LNCAP (cell line): ENCODE measurements at regions not wholly inside any gene's neighbourhood (a gene's known extent, or its start where the extent isn't known, plus 50 kb on each side); places are given as distances from the start of the nearest gene placed in this dataset.

ENCODE experiments used
- CTCF ChIP-seq: fragments of 450-650 bp; IDR thresholded peaks from 2 replicates; pipeline ENCODE4 v1.5.1; 2017; ENCODE audit warnings: mild to moderate bottlenecking

GRCh38 chr6:141216726-141217125 is 916.0 kb upstream of the GJE1 start:
- no peak for TF ChIP-seq CTCF

GRCh38 chr6:141212296-141212695 is 920.4 kb upstream of the GJE1 start:
- no peak for TF ChIP-seq CTCF

- TF ChIP-seq CTCF: no peak
These were observed 920.9 kb upstream of the GJE1 start for GRCh38 chr6:141211845-141212244.

- TF ChIP-seq CTCF: no peak
These were observed 921.8 kb upstream of the GJE1 start for GRCh38 chr6:141210901-141211300.

- TF ChIP-seq CTCF: no peak
These were observed 922.8 kb upstream of the GJE1 start for GRCh38 chr6:141209890-141210289.

GRCh38 chr6:141208101-141208500 is 924.6 kb upstream of the GJE1 start:
- TF ChIP-seq CTCF: no peak

- no peak for TF ChIP-seq CTCF
These were observed 928.7 kb upstream of the GJE1 start for GRCh38 chr6:141203902-141204575.

- no peak for TF ChIP-seq CTCF
These were observed 930.1 kb upstream of the GJE1 start for GRCh38 chr6:141202626-141203025.
